SK-N-SH treated with all-trans-retinoic acid at 6 μM for 48 hours (cell line): ENCODE measurements at regions not wholly inside any gene's neighbourhood (a gene's known extent, or its start where the extent isn't known, plus 50 kb on each side); places are given as distances from the start of the nearest gene placed in this dataset.
"Not testable (repeated sequence)": the region's sequence is repeated elsewhere in the genome, so short reads cannot be mapped to it uniquely, and the experiment has no call there.

Experiments used
- ATAC-seq: fragments of 200-7000 bp; cut with Tn5 transposase; 3 replicates; pipeline ENCODE4 v1.9.1; 2020; ENCODE audit warnings: mild to moderate bottlenecking, moderate library complexity
- ARNTL ChIP-seq: fragments of 450-650 bp; formaldehyde crosslinking; IDR thresholded peaks from 2 replicates; pipeline ENCODE4 v1.5.0; 2020; ENCODE audit warnings: low read depth, mild to moderate bottlenecking, moderate library complexity, borderline replicate concordance
- BACH2 ChIP-seq: fragments of 250-450 bp; sonication (Bioruptor Pico); IDR thresholded peaks from 2 replicates; pipeline ENCODE4 v1.9.0; 2021; ENCODE audit warnings: mild to moderate bottlenecking, borderline replicate concordance
- CREB5 ChIP-seq: fragments of 250-450 bp; sonication (Bioruptor Pico); IDR thresholded peaks from 2 replicates; pipeline ENCODE4 v1.5.1; 2020; ENCODE audit warnings: low read depth, mild to moderate bottlenecking, moderate library complexity
- CSDC2 ChIP-seq: fragments of 250-450 bp; sonication (Bioruptor Pico); IDR thresholded peaks from 2 replicates; pipeline ENCODE4 v1.5.0; 2020; ENCODE audit warnings: mild to moderate bottlenecking, moderate library complexity
- CSRNP3 ChIP-seq: fragments of 250-450 bp; sonication (Bioruptor Pico); IDR thresholded peaks from 2 replicates; pipeline ENCODE4 v1.5.1; 2021; ENCODE audit warnings: mild to moderate bottlenecking, moderate library complexity
- ESRRG ChIP-seq: fragments of 250-450 bp; sonication (Bioruptor Pico); IDR thresholded peaks from 2 replicates; pipeline ENCODE4 v1.6.1; 2021; ENCODE audit warnings: mild to moderate bottlenecking
- GLIS3 ChIP-seq: fragments of 250-450 bp; sonication (Bioruptor Pico); IDR thresholded peaks from 2 replicates; pipeline ENCODE4 v1.5.0; 2020; ENCODE audit warnings: mild to moderate bottlenecking, moderate library complexity
- ISL1 ChIP-seq: fragments of 250-450 bp; sonication (Bioruptor Pico); IDR thresholded peaks from 2 replicates; pipeline ENCODE4 v2.1.2; 2022; ENCODE audit warnings: mild to moderate bottlenecking, moderate library complexity
- PPARA ChIP-seq: fragments of 250-450 bp; sonication (Bioruptor Pico); IDR thresholded peaks from 2 replicates; pipeline ENCODE4 v1.5.0; 2020; ENCODE audit warnings: mild to moderate bottlenecking, borderline replicate concordance
- RARB ChIP-seq: fragments of 250-450 bp; sonication (Bioruptor Pico); IDR thresholded peaks from 2 replicates; pipeline ENCODE4 v1.8.0; 2021; ENCODE audit warnings: mild to moderate bottlenecking, moderate library complexity
- SNAI2 ChIP-seq: fragments of 250-450 bp; sonication (Bioruptor Pico); IDR thresholded peaks from 2 replicates; pipeline ENCODE4 v1.5.0; 2020; ENCODE audit warnings: mild to moderate bottlenecking, moderate library complexity
- TCF4 ChIP-seq: fragments of 250-450 bp; sonication (Bioruptor Pico); IDR thresholded peaks from 2 replicates; pipeline ENCODE4 v1.8.0; 2021; ENCODE audit warnings: mild to moderate bottlenecking, moderate library complexity, borderline replicate concordance
- ZC3H10 ChIP-seq: fragments of 250-450 bp; sonication (Bioruptor Pico); IDR thresholded peaks from 2 replicates; pipeline ENCODE4 v1.5.1; 2021; ENCODE audit warnings: mild to moderate bottlenecking, moderate library complexity
- ZFP3 ChIP-seq: fragments of 250-450 bp; sonication (Bioruptor Pico); IDR thresholded peaks from 2 replicates; pipeline ENCODE4 v1.5.0; 2020; ENCODE audit warnings: mild to moderate bottlenecking, moderate library complexity
- ZNF565 ChIP-seq: fragments of 450-650 bp; formaldehyde crosslinking; conservative IDR thresholded peaks from 2 replicates; pipeline ENCODE4 v1.5.0; 2020; ENCODE audit warnings: low read depth, mild to moderate bottlenecking, moderate library complexity
- ZNF8 ChIP-seq: fragments of 450-650 bp; formaldehyde crosslinking; IDR thresholded peaks from 2 replicates; pipeline ENCODE4 v1.5.0; 2020; ENCODE audit warnings: mild to moderate bottlenecking, moderate library complexity
- TF ChIP-seq, protein P1 (sequence below): fragments of 250-450 bp; sonication (Bioruptor Pico); IDR thresholded peaks from 2 replicates; pipeline ENCODE4 v1.8.0; 2021; ENCODE audit warnings: low read depth, mild to moderate bottlenecking, moderate library complexity, borderline replicate concordance
- TF ChIP-seq, protein P2 (sequence below): fragments of 250-450 bp; sonication (Bioruptor Pico); IDR thresholded peaks from 2 replicates; pipeline ENCODE4 v1.8.0; 2020; ENCODE audit warnings: mild to moderate bottlenecking, moderate library complexity, borderline replicate concordance

DNA sequence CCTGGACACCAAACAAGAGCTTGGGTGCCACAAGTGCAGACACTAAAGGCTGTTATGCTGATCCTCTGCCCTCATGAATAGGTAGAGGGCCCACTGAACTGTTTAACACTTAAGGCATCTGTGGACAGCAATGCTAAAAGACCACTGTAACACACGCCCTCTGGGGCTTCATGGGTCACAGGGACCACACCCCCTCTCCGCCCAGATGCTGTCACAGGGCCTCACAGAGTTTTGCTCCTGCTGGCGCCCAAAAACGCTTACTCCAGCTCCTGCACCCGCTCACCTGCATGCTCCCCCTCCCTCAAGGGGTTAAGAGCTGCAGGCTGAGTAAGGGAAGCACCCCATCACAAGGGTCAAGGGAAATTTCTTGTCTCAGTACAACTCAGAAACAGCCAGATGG is 141.8 kb upstream of the NUDT4 start:
- TF ChIP-seq PPARA (CRISPR knock-in tag): no peak
- TF ChIP-seq, protein P1, sequence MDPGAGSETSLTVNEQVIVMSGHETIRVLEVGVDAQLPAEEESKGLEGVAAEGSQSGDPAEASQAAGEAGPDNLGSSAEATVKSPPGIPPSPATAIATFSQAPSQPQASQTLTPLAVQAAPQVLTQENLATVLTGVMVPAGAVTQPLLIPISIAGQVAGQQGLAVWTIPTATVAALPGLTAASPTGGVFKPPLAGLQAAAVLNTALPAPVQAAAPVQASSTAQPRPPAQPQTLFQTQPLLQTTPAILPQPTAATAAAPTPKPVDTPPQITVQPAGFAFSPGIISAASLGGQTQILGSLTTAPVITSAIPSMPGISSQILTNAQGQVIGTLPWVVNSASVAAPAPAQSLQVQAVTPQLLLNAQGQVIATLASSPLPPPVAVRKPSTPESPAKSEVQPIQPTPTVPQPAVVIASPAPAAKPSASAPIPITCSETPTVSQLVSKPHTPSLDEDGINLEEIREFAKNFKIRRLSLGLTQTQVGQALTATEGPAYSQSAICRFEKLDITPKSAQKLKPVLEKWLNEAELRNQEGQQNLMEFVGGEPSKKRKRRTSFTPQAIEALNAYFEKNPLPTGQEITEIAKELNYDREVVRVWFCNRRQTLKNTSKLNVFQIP (CRISPR knock-in tag): no peak
- no peak for TF ChIP-seq TCF4 (CRISPR knock-in tag)
- TF ChIP-seq ZFP3 (CRISPR knock-in tag): no peak
- TF ChIP-seq ARNTL (CRISPR knock-in tag): no peak
- ATAC-seq: no peak

DNA sequence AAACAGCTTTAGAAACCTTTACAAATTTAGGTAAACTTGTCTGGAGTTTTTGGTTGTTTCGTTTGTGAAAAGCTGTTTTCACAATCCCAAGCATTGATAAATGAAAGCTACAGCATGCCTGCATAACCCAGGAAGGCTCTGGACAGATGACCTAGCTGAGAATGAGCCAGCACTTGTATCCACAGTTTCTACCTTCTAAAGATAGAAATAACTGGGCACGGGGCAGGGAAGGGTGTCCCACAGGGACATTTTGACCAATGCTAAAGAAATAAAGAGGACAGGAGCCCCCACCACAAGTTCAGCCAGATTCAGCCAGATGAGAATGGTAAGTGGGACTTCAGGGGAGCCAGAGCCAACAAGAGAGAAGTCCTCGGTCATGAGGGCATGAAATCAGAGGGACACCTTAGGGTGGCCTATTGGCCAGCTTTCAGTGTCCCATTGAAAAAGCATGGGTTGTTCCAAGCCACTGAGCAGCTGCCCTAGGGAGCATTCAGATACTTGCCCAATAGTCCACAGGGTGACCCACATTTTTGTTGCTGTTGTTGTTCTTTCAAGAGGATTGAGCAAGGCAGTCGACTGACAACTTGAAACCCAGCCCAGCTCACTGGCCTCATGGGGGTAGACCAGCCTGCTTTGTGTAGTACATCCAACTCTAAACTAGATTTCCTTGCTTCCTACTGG is 140.3 kb upstream of the NUDT4 start:
- TF ChIP-seq ZNF565 (CRISPR knock-in tag) (no peak), ESRRG (CRISPR knock-in tag) (no peak), ARNTL (CRISPR knock-in tag) (no peak), RARB (CRISPR knock-in tag) (no peak), GLIS3 (no peak)
- TF ChIP-seq, protein P1 (CRISPR knock-in tag): no peak
- no peak for ATAC-seq

- ATAC-seq: not testable (repeated sequence)
Observed at GRCh38 chr12:93238512-93239262, 139.0 kb upstream of the NUDT4 start.

DNA sequence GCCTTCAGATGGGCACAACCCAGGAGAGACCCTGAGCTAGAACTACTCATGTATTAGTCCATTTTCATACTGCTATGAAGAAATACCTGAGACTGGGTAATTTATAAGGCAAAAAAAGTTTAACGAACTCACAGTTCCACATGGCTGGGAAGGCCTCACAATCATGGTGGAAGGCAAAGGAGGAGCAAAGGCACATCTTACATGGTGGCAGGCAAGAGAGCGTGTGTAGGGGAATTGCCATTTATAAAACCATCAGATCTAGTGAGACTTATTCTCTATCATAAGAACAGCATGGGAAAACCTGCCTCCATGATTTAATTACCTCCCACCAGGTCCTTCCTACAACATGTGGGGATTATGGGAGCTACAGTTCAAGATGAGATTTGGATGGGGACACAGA is 137.9 kb upstream of the NUDT4 start:
- not testable (repeated sequence) for ATAC-seq

DNA sequence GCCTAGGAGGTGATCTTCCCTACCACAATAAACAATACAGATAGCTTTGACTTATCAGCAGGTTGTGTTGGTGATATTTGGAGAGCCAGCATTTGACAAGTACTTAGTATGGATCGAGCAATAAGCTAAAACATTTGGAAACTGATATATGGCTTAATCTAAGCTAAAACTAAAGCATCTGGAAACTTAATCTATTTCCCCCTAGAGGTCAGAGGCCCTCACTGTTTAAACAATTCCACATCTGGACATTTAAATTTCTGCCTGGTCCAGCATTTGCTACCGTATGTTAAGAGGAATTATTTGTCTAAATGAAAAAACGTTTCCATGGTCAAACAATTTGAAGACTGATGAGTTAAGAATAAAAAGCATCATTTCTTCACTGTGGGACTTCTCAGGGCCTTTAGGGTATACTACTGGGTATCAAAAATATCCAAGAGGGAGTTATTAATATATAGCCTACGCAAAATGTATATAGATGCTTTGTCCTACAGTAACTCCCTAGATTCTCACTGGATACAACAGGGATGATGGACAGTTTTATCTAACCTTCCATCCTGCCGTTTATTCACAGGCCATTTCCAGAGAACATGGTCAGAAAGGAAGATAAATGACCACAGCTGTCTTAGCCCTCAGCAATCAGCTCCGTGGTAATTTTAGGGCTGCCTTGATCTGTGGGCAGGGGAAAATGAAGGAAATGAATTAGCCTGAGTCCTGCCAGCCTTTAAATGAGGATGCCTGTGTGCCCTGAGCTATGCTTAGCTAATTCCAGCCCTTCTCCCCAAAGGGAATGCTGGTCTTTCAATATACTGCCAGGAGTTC is 135.4 kb upstream of the NUDT4 start:
- TF ChIP-seq PPARA (CRISPR knock-in tag): no peak
- TF ChIP-seq CSRNP3 (CRISPR knock-in tag): no peak
- no peak for TF ChIP-seq BACH2
- TF ChIP-seq CSDC2 (CRISPR knock-in tag): no peak
- no peak for ATAC-seq

GRCh38 chr12:93243382-93243688 is 134.4 kb upstream of the NUDT4 start:
- peak; percentile 28; the same call in 1 of the 3 replicates for ATAC-seq
- TF ChIP-seq ZNF8 (CRISPR knock-in tag): no peak
- TF ChIP-seq RARB (CRISPR knock-in tag): no peak
- TF ChIP-seq CSDC2 (CRISPR knock-in tag): no peak
- TF ChIP-seq CREB5 (CRISPR knock-in tag): no peak
- no peak for TF ChIP-seq ISL1 (CRISPR knock-in tag)
- TF ChIP-seq BACH2: no peak
- no peak for TF ChIP-seq PPARA (CRISPR knock-in tag)
- TF ChIP-seq, protein P1 (CRISPR knock-in tag): no peak
- TF ChIP-seq TCF4 (CRISPR knock-in tag): no peak
- no peak for TF ChIP-seq ZC3H10 (CRISPR knock-in tag)
- no peak for TF ChIP-seq SNAI2 (CRISPR knock-in tag)
- no peak for TF ChIP-seq ZFP3 (CRISPR knock-in tag)
- TF ChIP-seq, protein P2, sequence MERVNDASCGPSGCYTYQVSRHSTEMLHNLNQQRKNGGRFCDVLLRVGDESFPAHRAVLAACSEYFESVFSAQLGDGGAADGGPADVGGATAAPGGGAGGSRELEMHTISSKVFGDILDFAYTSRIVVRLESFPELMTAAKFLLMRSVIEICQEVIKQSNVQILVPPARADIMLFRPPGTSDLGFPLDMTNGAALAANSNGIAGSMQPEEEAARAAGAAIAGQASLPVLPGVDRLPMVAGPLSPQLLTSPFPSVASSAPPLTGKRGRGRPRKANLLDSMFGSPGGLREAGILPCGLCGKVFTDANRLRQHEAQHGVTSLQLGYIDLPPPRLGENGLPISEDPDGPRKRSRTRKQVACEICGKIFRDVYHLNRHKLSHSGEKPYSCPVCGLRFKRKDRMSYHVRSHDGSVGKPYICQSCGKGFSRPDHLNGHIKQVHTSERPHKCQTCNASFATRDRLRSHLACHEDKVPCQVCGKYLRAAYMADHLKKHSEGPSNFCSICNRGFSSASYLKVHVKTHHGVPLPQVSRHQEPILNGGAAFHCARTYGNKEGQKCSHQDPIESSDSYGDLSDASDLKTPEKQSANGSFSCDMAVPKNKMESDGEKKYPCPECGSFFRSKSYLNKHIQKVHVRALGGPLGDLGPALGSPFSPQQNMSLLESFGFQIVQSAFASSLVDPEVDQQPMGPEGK (CRISPR knock-in tag): no peak
